Calu3 (cell line): ENCODE measurements at regions not wholly inside any gene's neighbourhood (a gene's known extent, or its start where the extent isn't known, plus 50 kb on each side); places are given as distances from the start of the nearest gene placed in this dataset.

Source experiments
- BruUV-seq: library from RNA; stranded (reverse); fragments of 400-500 nt; replicated peaks from 2 replicates; lab custom pipeline; 2021; lab: Mats Ljungman, UMichigan
- CTCF ChIA-PET: fragments of 300-600 bp; sonication (Branson Sonifier 250); formaldehyde crosslinking; loops from one replicate; lab custom pipeline; 2022; ENCODE audit warnings: antibody characterized with exemption; lab: Charles Lee
- DNase-seq: peaks from one replicate; pipeline ENCODE4 v3.0.0; 2022
- H3K27ac Mint-ChIP-seq: one replicate; pipeline ENCODE4 v1.8.0; 2022; ENCODE audit warnings: mixed read lengths; ENCODE audit not compliant: unreplicated experiment
- H3K27me3 Mint-ChIP-seq: one replicate; pipeline ENCODE4 v1.8.0; 2022; ENCODE audit warnings: mixed read lengths; ENCODE audit not compliant: unreplicated experiment
- H3K36me3 Mint-ChIP-seq: one replicate; pipeline ENCODE4 v1.8.0; 2022; ENCODE audit warnings: mild to moderate bottlenecking, moderate library complexity, mixed read lengths; ENCODE audit not compliant: insufficient read depth, unreplicated experiment
- H3K4me1 Mint-ChIP-seq: one replicate; pipeline ENCODE4 v1.8.0; 2022; ENCODE audit warnings: mild to moderate bottlenecking, low read depth, mixed read lengths; ENCODE audit not compliant: unreplicated experiment
- H3K4me3 Mint-ChIP-seq: one replicate; pipeline ENCODE4 v1.8.0; 2022; ENCODE audit warnings: mild to moderate bottlenecking, low read depth, moderate library complexity, mixed read lengths; ENCODE audit not compliant: unreplicated experiment
- H3K9me3 Mint-ChIP-seq: one replicate; pipeline ENCODE4 v1.8.0; 2022; ENCODE audit warnings: low read depth, mixed read lengths; ENCODE audit not compliant: unreplicated experiment
- CTCF ChIP-seq: fragments of 200-600 bp; IDR thresholded peaks from one replicate; pipeline ENCODE4 v1.8.0; 2022; ENCODE audit warnings: antibody characterized with exemption; ENCODE audit not compliant: unreplicated experiment
- intact Hi-C: fragments of 100-400 bp; cut with micrococcal nuclease; formaldehyde crosslinking; loops from one replicate; pipeline ENCODE4 v1.10.0; 2022; ENCODE audit not compliant: unreplicated experiment

DNA sequence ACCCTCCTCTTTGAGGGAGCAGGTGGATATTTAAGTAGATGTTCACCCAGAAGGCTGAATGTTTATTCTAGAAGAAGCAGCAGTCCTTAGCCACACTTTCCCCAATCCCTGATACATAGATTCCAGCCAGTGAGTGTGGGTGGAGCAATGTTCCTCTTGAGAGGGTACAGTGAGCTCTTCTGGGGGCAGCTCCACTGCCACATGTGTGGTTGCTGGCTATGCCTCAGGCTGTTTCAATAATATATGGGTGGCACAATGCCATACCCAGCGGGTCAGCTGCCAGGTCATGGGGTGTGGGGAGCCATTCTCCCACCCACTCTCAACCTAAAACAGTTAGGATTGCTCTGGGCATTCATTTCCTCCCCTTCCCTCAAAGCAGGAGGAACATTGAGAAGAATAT is 61.6 kb upstream of the DAB2 start:
- no peak overlapping the region for H3K27ac Mint-ChIP-seq
- intact Hi-C loops: no loop called here

GRCh38 chr5:39485079-39485478 is 60.3 kb upstream of the DAB2 start:
- Mint-ChIP-seq H3K27me3 (no peaks in the 10 kb centered on the region), H3K9me3 (no peaks in the 10 kb centered on the region), H3K4me1 (no peaks in the 10 kb centered on the region), H3K27ac (no peak overlapping the region), H3K4me3 (no peak overlapping the region), H3K36me3 (no peaks in the 10 kb centered on the region)
- no TSS peak for BruUV-seq
- CTCF ChIA-PET: interaction anchor here (1.5 kb wide), 1 partner anchor 25 kb away, joined by 4 read pairs; no protein-coding TSS in a partner anchor
- DNase-seq: no peak
- no peak for TF ChIP-seq CTCF
- intact Hi-C loops: no loop called here

More for the DNA sequence above, 61.6 kb upstream of the DAB2 start:
- no TSS peak for BruUV-seq
- DNase-seq: no peak
- Mint-ChIP-seq H3K27me3 (no peaks in the 10 kb centered on the region), H3K9me3 (no peaks in the 10 kb centered on the region), H3K36me3 (no peaks in the 10 kb centered on the region), H3K4me1 (no peaks in the 10 kb centered on the region), H3K4me3 (no peak overlapping the region)
- no peak for TF ChIP-seq CTCF
- CTCF ChIA-PET: interaction anchor here (0.9 kb wide), 1 partner anchor 15 kb away, joined by 3 read pairs; no protein-coding TSS in a partner anchor

- no peak for DNase-seq
- CTCF ChIA-PET: interaction anchor here (1.5 kb wide), 1 partner anchor 24 kb away, joined by 4 read pairs; no protein-coding TSS in a partner anchor
- Mint-ChIP-seq H3K27ac (no peak overlapping the region), H3K36me3 (no peaks in the 10 kb centered on the region), H3K4me3 (no peak overlapping the region), H3K9me3 (no peaks in the 10 kb centered on the region), H3K4me1 (no peaks in the 10 kb centered on the region), H3K27me3 (no peaks in the 10 kb centered on the region)
- intact Hi-C loops: no loop called here
- no peak for TF ChIP-seq CTCF
- no TSS peak for BruUV-seq
Observed at GRCh38 chr5:39484673-39485072, 59.9 kb upstream of the DAB2 start.

- no peak for TF ChIP-seq CTCF
- CTCF ChIA-PET: no interaction called here
- Mint-ChIP-seq H3K4me3 (no peak overlapping the region), H3K9me3 (no peaks in the 10 kb centered on the region), H3K4me1 (peaks cover 11% of the 10 kb centered on the region), H3K36me3 (no peaks in the 10 kb centered on the region), H3K27ac (no peak overlapping the region), H3K27me3 (no peaks in the 10 kb centered on the region)
- no TSS peak for BruUV-seq
- intact Hi-C loops: no loop called here
- no peak for DNase-seq
Observed at GRCh38 chr5:39482098-39482497, 57.3 kb upstream of the DAB2 start.
